ENCODE measurements at regions not wholly inside any gene's neighbourhood (a gene's known extent, or its start where the extent isn't known, plus 50 kb on each side); places are given as distances from the start of the nearest gene placed in this dataset.

- H3K36me3 ChIP-seq: no peaks in the 10 kb centered on the region
- H3K27ac ChIP-seq: no peak overlapping the region
- WGBS, 2 donors: 95% methylated on average over 2 of the region's 2 CpGs
- H3K9me3 ChIP-seq: no peaks in the 10 kb centered on the region
- H3K4me3 ChIP-seq: no peak overlapping the region
- DNase-seq: no peak
- intact Hi-C loops (cut with DNase I): no loop called here
- H3K4me1 ChIP-seq: peaks cover 0 to 3% (median 0%) of the 10 kb centered on the region in 4 donors
- TF ChIP-seq POLR2A (IDR thresholded peaks at IDR 0.05) (no peak), POLR2AphosphoS5 (IDR thresholded peaks at IDR 0.05) (no peak), CTCF (IDR thresholded peaks at IDR 0.05) (no peak), EP300 (IDR thresholded peaks at IDR 0.05) (no peak)
- H3K27me3 ChIP-seq: no peaks in the 10 kb centered on the region
These were observed 133.8 kb upstream of the AKR1E2 start for GRCh38 chr10:4692206-4692605.

GRCh38 chr10:4691776-4692175 lies 134.2 kb upstream of the AKR1E2 start:
- TF ChIP-seq POLR2A (IDR thresholded peaks at IDR 0.05) (no peak), EP300 (IDR thresholded peaks at IDR 0.05) (no peak), POLR2AphosphoS5 (IDR thresholded peaks at IDR 0.05) (no peak), CTCF (IDR thresholded peaks at IDR 0.05) (no peak)
- intact Hi-C loops (cut with DNase I): no loop called here
- WGBS, 2 donors: 76 to 84% methylated on average over 3 to 5 of the region's 5 CpGs
- Histone ChIP-seq H3K4me3 (no peak overlapping the region), H3K4me1 (peaks cover 0 to 4% (median 0%) of the 10 kb centered on the region in 4 donors), H3K36me3 (no peaks in the 10 kb centered on the region), H3K27me3 (no peaks in the 10 kb centered on the region), H3K27ac (no peak overlapping the region), H3K9me3 (no peaks in the 10 kb centered on the region)
- no peak for DNase-seq

GRCh38 chr10:4691301-4691700 lies 134.7 kb upstream of the AKR1E2 start:
- TF ChIP-seq POLR2A (IDR thresholded peaks at IDR 0.05): no peak
- TF ChIP-seq CTCF (IDR thresholded peaks at IDR 0.05): no peak
- TF ChIP-seq POLR2AphosphoS5 (IDR thresholded peaks at IDR 0.05): no peak
- TF ChIP-seq EP300 (IDR thresholded peaks at IDR 0.05): no peak
- H3K9me3 ChIP-seq: no peaks in the 10 kb centered on the region
- H3K27ac ChIP-seq: no peak overlapping the region
- H3K4me3 ChIP-seq: no peak overlapping the region
- intact Hi-C loops (cut with DNase I): no loop called here
- no peaks in the 10 kb centered on the region for H3K36me3 ChIP-seq
- no peaks in the 10 kb centered on the region for H3K27me3 ChIP-seq
- WGBS, 2 donors: 83 to 87% methylated on average over 4 of the region's 4 CpGs
- H3K4me1 ChIP-seq: peaks cover 0 to 4% (median 2%) of the 10 kb centered on the region in 4 donors
- DNase-seq: no peak

- WGBS, 2 donors: 18 to 24% methylated on average over 1 of the region's 1 CpG
- intact Hi-C loops (cut with DNase I): no loop called here
- no peak overlapping the region for H3K27ac ChIP-seq
- peaks cover 0 to 25% (median 8%) of the 10 kb centered on the region in 4 donors for H3K4me1 ChIP-seq
- no peaks in the 10 kb centered on the region for H3K9me3 ChIP-seq
- peak in 1 of 4 donors; percentile 20 for TF ChIP-seq POLR2AphosphoS5 (IDR thresholded peaks at IDR 0.05)
- TF ChIP-seq CTCF (IDR thresholded peaks at IDR 0.05): no peak
- H3K27me3 ChIP-seq: no peaks in the 10 kb centered on the region
- H3K4me3 ChIP-seq: no peak overlapping the region
- H3K36me3 ChIP-seq: no peaks in the 10 kb centered on the region
- DNase-seq: no peak
These were observed 137.4 kb upstream of the AKR1E2 start for GRCh38 chr10:4688601-4689000.

GRCh38 chr10:4688168-4688567 lies 137.8 kb upstream of the AKR1E2 start:
- no peak overlapping the region for H3K27ac ChIP-seq
- H3K4me1 ChIP-seq: peaks cover 0 to 25% (median 8%) of the 10 kb centered on the region in 4 donors
- TF ChIP-seq CTCF (IDR thresholded peaks at IDR 0.05) (no peak), EP300 (IDR thresholded peaks at IDR 0.05) (no peak), POLR2A (IDR thresholded peaks at IDR 0.05) (no peak), POLR2AphosphoS5 (IDR thresholded peaks at IDR 0.05) (no peak)
- H3K9me3 ChIP-seq: no peaks in the 10 kb centered on the region
- WGBS, 2 donors: 67 to 77% methylated on average over 3 of the region's 3 CpGs
- H3K4me3 ChIP-seq: no peak overlapping the region
- H3K27me3 ChIP-seq: no peaks in the 10 kb centered on the region
- H3K36me3 ChIP-seq: no peaks in the 10 kb centered on the region
- no peak for DNase-seq
- intact Hi-C loops (cut with DNase I): no loop called here

Data from sigmoid colon (tissue), 6 donors.